ENCODE measurements at regions not wholly inside any gene's neighbourhood (a gene's known extent, or its start where the extent isn't known, plus 50 kb on each side); places are given as distances from the start of the nearest gene placed in this dataset.

- Histone ChIP-seq H3K27ac (no peak overlapping the region), H3K36me3 (no peaks in the 10 kb centered on the region), H3K27me3 (no peaks in the 10 kb centered on the region), H3K4me2 (no peak overlapping the region), H3K4me3 (no peak overlapping the region), H4K20me1 (ENCODE audit: low read depth) (no peaks in the 10 kb centered on the region), H3K9me3 (ENCODE audit: low read depth) (no peaks in the 10 kb centered on the region), H2AFZ (replicated peaks) (no peak overlapping the region), H3F3A (ENCODE audit: low read depth) (no peaks in the 10 kb centered on the region), H3K9ac (no peak overlapping the region), H3K4me1 (peaks cover under 1% of the 10 kb centered on the region), H3K79me2 (ENCODE audit: low read depth) (no peaks in the 10 kb centered on the region)
- Mint-ChIP-seq H3K27me3 (ENCODE audit: insufficient read depth, low read depth) (peaks cover 13% of the 10 kb centered on the region), H3K4me1 (peaks cover 6% of the 10 kb centered on the region), H3K4me3 (no peak overlapping the region), H3K27ac (no peak overlapping the region), H3K9me3 (no peaks in the 10 kb centered on the region), H3K36me3 (no peaks in the 10 kb centered on the region)
- TF ChIP-seq EZH2phosphoT487 (IDR thresholded peaks at IDR 0.05) (no peak), EZH2 (IDR thresholded peaks at IDR 0.05) (no peak), CTCF (IDR thresholded peaks at IDR 0.05) (no peak)
- no peak for DNase-seq (ENCODE audit: low spot score)
Observed at GRCh38 chr15:63444611-63445010, 59.8 kb upstream of the USP3 start.

- no peaks in the 10 kb centered on the region for H3K79me2 ChIP-seq (ENCODE audit: low read depth)
- H3F3A ChIP-seq (ENCODE audit: low read depth) = no peaks in the 10 kb centered on the region
- H3K9ac ChIP-seq = no peak overlapping the region
- H3K27me3 ChIP-seq = no peaks in the 10 kb centered on the region
- TF ChIP-seq EZH2phosphoT487 (IDR thresholded peaks at IDR 0.05) (no peak), CTCF (IDR thresholded peaks at IDR 0.05) (no peak), EZH2 (IDR thresholded peaks at IDR 0.05) (no peak)
- H2AFZ ChIP-seq (replicated peaks) = no peak overlapping the region
- no peaks in the 10 kb centered on the region for H3K36me3 ChIP-seq
- Mint-ChIP-seq H3K27me3 (ENCODE audit: insufficient read depth, low read depth) (peaks cover 10% of the 10 kb centered on the region), H3K36me3 (no peaks in the 10 kb centered on the region), H3K4me1 (peaks cover 10% of the 10 kb centered on the region), H3K27ac (no peak overlapping the region), H3K9me3 (no peaks in the 10 kb centered on the region), H3K4me3 (no peak overlapping the region)
- H3K9me3 ChIP-seq (ENCODE audit: low read depth) = no peaks in the 10 kb centered on the region
- peaks cover 7% of the 10 kb centered on the region for H3K4me1 ChIP-seq
- no peaks in the 10 kb centered on the region for H4K20me1 ChIP-seq (ENCODE audit: low read depth)
- H3K4me3 ChIP-seq = no peak overlapping the region
- DNase-seq (ENCODE audit: low spot score) = no peak
- H3K27ac ChIP-seq = no peak overlapping the region
- H3K4me2 ChIP-seq = no peak overlapping the region
Observed at GRCh38 chr15:63446255-63446654, 58.1 kb upstream of the USP3 start.

- Mint-ChIP-seq H3K36me3 (no peaks in the 10 kb centered on the region), H3K27ac (no peak overlapping the region), H3K4me3 (no peak overlapping the region), H3K9me3 (no peaks in the 10 kb centered on the region), H3K27me3 (ENCODE audit: insufficient read depth, low read depth) (peaks cover 12% of the 10 kb centered on the region), H3K4me1 (peaks cover 10% of the 10 kb centered on the region)
- Histone ChIP-seq H3K4me2 (no peak overlapping the region), H3K27me3 (no peaks in the 10 kb centered on the region), H3K4me3 (no peak overlapping the region), H3K9ac (no peak overlapping the region), H3K9me3 (ENCODE audit: low read depth) (no peaks in the 10 kb centered on the region), H3F3A (ENCODE audit: low read depth) (no peaks in the 10 kb centered on the region), H4K20me1 (ENCODE audit: low read depth) (no peaks in the 10 kb centered on the region), H3K27ac (no peak overlapping the region), H3K36me3 (no peaks in the 10 kb centered on the region), H2AFZ (replicated peaks) (no peak overlapping the region), H3K79me2 (ENCODE audit: low read depth) (no peaks in the 10 kb centered on the region), H3K4me1 (peaks cover 7% of the 10 kb centered on the region)
- TF ChIP-seq EZH2 (IDR thresholded peaks at IDR 0.05) = no peak
- TF ChIP-seq EZH2phosphoT487 (IDR thresholded peaks at IDR 0.05) = no peak
- no peak for TF ChIP-seq CTCF (IDR thresholded peaks at IDR 0.05)
- no peak for DNase-seq (ENCODE audit: low spot score)
Observed at GRCh38 chr15:63447017-63447676, 57.2 kb upstream of the USP3 start.

Data from neural progenitor cell (in vitro differentiated cells).